ENCODE measurements at regions not wholly inside any gene's neighbourhood (a gene's known extent, or its start where the extent isn't known, plus 50 kb on each side); places are given as distances from the start of the nearest gene placed in this dataset.
"Not testable (repeated sequence)": the region's sequence is repeated elsewhere in the genome, so short reads cannot be mapped to it uniquely, and the experiment has no call there.

DNA sequence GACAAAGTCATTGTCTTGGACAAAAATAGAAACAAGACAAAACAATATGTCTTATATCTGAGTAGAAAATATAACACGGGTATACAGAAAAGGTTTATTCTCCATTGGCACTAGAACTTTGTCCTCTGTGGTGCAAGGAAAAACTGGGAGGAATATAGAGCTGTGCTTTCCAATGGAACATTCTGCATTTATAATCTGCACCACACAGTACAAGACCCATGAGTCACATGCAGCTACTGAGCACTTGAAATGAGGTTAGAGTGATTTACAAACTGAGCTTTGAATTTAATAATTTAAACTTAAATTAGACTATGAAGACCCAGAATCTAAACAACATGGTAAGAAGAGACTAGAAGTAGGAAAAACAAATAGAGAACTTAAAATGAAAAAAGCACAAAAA, 86.1 kb downstream of the RAP2A start:
- no peak for DNase-seq (ENCODE audit: low spot score)

- no peak for DNase-seq (ENCODE audit: low spot score)
Observed at GRCh38 chr13:97520866-97521265, 86.9 kb downstream of the RAP2A start.

DNA sequence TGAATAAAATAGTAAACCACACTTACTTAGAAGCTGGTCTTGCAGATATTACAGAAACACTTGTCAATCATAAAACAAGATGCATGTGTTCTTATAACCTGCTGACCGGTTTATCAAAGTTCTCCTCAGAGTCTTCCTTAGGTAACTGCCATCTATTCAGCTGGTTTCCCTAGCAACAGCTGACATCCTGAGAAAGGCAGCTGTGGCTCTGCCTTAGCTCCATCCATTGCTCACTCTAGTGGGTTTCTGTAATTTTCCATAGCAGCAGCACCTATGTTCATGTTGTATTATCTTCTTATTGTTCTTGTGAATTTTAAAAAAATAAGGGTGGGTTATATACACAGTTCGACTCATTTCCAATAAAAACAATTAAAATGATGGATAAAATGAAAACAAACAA, 87.8 kb downstream of the RAP2A start:
- DNase-seq (ENCODE audit: low spot score), result no peak

GRCh38 chr13:97522243-97522642, 88.3 kb downstream of the RAP2A start:
- DNase-seq (ENCODE audit: low spot score), result no peak

- DNase-seq (ENCODE audit: low spot score), result no peak
Observed at GRCh38 chr13:97526556-97526955, 92.6 kb downstream of the RAP2A start.

GRCh38 chr13:97528518-97528917, 94.5 kb downstream of the RAP2A start:
- DNase-seq (ENCODE audit: low spot score), result no peak

GRCh38 chr13:97534540-97534939, 100.6 kb downstream of the RAP2A start:
- DNase-seq (ENCODE audit: low spot score), result no peak

- no peak for DNase-seq (ENCODE audit: low spot score)
Observed at GRCh38 chr13:97535614-97536013, 101.6 kb downstream of the RAP2A start.

DNA sequence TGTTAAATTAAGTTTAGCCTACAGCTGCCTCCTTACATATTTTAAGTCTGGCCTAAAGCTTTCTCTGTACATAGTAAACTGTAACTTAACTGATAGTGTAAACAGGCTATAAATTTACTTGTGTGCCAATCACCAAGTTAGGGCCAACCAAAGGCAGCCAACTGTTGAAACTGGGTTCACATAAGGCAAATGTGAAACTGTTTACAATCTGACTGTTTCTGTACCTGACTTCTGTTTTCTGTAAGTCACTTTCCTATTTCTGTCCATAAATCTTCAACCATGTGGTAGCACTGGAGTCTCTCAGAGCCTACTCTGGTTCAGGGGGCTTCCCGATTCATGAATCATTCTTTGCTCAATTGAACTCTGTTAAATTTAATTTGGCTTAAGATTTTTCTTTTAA, 103.1 kb downstream of the RAP2A start:
- DNase-seq (ENCODE audit: low spot score), result no peak

GRCh38 chr13:97538203-97538602, 104.2 kb downstream of the RAP2A start:
- no peak for DNase-seq (ENCODE audit: low spot score)

DNA sequence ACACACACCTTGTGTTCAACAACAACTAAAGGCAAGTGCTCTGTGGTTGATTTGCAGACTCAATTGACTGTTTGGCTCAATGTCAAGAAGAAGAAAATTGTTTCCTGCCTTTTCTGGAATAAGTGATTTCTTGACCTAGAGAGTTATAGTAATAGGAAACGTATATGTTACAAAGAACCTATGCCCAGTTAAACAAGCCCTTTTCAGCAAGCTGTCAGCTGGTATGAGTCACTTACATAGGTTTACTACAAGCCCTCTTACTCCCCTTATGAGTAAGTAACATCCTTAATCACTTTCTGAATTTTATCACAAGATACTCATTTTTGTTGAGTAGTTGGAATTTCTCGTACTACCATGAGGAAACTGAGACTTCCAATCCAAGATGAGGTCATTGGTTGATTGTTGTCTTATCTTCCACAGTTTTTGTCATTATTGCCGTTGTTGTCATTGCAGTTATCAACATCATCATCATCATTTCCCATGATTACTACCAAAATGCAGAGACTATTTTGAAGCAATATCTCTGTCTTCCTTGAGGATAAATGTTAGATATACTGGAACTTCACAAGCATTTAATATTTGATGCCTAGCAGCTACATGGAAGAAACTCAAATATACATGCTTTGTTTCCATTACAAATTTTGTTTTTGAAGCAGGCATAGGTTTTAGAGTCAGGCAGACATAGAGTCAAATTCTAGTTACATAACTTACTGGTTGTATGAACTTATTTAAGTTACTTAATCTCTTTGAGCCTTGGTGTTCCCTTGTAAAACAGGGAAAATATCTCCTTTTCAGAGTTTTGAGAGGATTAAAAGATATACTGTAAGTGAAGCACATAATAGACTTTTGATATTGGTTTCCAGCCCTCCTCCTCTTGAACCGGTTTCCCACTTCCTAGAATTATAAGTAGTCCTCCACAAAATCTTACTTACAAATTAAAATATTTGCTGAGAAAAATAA, 106.0 kb downstream of the RAP2A start:
- DNase-seq (ENCODE audit: low spot score), result no peak

GRCh38 chr13:97540696-97541095, 106.7 kb downstream of the RAP2A start:
- no peak for DNase-seq (ENCODE audit: low spot score)

GRCh38 chr13:97542102-97542685, 108.2 kb downstream of the RAP2A start:
- no peak for DNase-seq (ENCODE audit: low spot score)

- no peak for DNase-seq (ENCODE audit: low spot score)
Observed at GRCh38 chr13:97544031-97544765, 110.2 kb downstream of the RAP2A start.

GRCh38 chr13:97544971-97545499, 111.1 kb downstream of the RAP2A start:
- not testable (repeated sequence) for DNase-seq (ENCODE audit: low spot score)

DNA sequence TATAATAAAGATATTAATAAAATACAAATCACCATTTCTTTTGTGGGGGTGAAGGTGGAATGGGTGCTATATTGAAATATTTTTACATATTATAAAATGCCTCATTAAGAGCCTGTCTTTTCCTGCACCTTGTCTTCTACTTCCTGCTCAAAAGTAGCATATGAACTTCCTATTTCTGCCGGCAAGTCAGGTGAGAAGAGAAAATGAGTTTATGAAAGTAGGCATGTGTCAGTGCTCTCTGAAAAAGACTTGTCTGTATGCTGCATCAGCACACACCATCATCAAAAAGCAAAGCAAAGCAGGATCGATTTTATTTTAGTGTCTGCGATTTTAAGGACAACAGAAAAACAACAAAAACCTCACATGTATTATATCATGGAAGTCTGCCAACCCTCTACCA, 114.2 kb downstream of the RAP2A start:
- DNase-seq (ENCODE audit: low spot score), result no peak

DNA sequence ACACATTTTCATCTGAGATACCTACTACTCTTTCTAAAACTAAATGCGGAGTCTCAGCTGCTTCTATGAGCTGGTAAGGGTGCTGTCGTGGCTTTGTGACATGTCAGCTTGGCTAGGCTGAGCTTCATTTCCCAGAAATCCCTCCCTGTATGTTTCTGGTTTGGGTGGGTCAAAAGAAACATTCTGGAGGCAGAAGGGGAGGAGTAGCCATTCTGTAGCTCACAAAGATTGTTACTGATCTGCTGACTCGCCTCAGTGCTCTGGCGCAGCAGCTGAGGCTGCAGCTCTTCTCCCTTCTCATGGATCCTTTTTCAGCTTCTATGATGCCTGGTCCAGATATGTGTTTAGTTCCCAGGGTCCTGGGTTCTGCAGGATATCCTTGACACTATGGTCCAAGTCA, 114.7 kb downstream of the RAP2A start:
- DNase-seq (ENCODE audit: low spot score), result no peak

DNA sequence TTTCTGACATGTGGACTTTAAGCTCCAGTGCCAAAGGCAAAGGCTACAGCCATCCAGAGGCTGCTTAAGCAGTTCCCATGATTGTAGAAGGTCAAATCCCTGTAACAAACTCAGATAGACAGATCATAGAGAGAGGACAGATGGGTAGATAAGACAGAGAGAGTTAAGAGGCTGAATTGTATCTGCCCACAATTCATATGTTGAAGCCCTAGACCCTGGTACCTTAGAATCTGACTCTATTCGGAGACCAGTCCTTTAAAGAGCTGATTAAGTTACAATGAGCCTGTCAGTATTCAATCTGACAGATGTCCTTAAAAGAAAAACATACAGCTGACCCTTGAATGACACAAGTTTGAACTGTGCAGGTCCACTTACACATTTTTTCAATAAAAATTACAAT, 115.2 kb downstream of the RAP2A start:
- no peak for DNase-seq (ENCODE audit: low spot score)

DNA sequence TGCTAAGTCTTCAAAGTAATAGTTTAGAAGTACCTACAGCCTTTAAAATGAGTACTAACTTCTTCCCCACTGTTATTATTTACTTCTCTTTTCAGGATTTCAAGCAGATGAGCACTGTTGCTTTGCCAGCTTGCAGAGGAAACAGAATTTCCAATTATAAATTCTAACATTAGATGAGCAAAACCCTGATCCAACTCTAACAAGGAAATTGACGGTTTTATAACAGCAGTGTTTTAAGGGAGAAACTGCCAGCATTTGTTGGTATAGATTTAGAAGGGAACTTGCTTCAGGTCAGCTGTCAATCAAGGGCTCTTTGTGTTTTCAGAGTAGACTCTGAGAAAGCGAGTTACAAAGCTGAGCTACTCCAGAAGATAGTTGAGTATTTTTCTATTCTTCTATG, 120.5 kb downstream of the RAP2A start:
- no peak for DNase-seq (ENCODE audit: low spot score)

GRCh38 chr13:97555034-97555433, 121.1 kb downstream of the RAP2A start:
- no peak for DNase-seq (ENCODE audit: low spot score)

DNA sequence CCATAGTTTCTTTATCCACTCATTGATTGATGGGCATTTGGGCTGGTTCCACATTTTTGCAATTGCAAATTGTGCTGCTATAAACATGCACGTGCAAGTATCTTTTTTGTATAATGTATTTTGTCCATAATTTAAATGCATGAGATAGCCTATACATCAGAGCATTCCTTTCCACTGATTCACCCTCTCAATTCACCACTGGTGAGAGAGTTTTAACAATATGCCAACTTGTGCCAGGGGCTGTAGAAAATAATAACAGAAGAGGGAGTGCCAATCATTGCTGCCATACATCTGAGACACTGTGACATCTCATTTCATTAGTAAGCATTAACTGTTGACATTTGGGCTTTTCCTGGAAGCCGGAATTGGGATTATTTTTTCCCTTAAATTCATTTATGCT, 125.1 kb downstream of the RAP2A start:
- no peak for DNase-seq (ENCODE audit: low spot score)

- DNase-seq (ENCODE audit: low spot score), result no peak
Observed at GRCh38 chr13:97559981-97560380, 126.0 kb downstream of the RAP2A start.

GRCh38 chr13:97561182-97561581, 127.2 kb downstream of the RAP2A start:
- DNase-seq (ENCODE audit: low spot score), result no peak
